ENCODE measurements at regions not wholly inside any gene's neighbourhood (a gene's known extent, or its start where the extent isn't known, plus 50 kb on each side); places are given as distances from the start of the nearest gene placed in this dataset.

DNA sequence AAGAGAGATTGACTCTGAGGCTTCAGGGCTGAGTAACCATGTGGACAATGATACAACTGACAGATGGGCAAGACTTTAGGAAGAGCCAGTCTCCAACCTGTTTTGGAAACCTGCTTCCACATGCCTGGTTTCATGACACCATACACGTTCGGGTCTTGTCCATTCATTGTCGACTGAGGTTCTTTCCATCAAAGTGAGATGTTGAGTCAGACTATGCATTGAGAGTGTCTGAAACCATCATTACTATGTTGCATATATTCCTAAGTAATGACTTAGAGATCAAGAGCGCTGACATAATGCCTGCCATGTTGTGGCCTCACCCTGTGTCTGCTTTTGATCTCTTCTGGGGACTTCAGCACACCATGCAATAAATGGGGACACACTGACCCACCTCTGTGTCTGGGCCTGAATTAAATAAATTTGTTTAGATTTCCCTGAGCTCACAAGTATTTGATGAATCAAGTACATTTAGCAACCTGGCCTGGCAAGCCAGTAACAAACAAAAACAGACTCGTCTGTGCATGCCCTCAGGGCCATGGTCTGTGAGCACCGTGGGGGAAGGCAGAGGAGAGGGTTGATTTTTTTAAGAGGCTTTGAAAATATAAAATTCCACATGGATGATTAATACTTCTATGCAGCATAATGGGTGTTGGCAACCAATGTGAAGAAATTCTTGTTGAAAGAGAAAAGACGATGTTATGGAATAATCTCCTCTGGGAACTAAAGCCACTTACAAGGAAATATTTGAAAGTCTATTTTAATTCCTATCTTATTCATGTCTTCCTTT is 49.9 kb upstream of the UBAC2 start:
- H3K9me3 ChIP-seq (ENCODE audit: control insufficient read depth, insufficient read depth, low read length) = no peaks in the 10 kb centered on the region
- H3K27me3 ChIP-seq (ENCODE audit: control insufficient read depth, low read length) = peaks cover 5% of the 10 kb centered on the region
- H3K4me3 ChIP-seq (ENCODE audit: low read length) = no peak overlapping the region
- no peak for TF ChIP-seq EZH2phosphoT487 (IDR thresholded peaks at IDR 0.05; ENCODE audit: borderline replicate concordance, low read length)
- TF ChIP-seq, protein P1, sequence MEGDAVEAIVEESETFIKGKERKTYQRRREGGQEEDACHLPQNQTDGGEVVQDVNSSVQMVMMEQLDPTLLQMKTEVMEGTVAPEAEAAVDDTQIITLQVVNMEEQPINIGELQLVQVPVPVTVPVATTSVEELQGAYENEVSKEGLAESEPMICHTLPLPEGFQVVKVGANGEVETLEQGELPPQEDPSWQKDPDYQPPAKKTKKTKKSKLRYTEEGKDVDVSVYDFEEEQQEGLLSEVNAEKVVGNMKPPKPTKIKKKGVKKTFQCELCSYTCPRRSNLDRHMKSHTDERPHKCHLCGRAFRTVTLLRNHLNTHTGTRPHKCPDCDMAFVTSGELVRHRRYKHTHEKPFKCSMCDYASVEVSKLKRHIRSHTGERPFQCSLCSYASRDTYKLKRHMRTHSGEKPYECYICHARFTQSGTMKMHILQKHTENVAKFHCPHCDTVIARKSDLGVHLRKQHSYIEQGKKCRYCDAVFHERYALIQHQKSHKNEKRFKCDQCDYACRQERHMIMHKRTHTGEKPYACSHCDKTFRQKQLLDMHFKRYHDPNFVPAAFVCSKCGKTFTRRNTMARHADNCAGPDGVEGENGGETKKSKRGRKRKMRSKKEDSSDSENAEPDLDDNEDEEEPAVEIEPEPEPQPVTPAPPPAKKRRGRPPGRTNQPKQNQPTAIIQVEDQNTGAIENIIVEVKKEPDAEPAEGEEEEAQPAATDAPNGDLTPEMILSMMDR (IDR thresholded peaks at IDR 0.05; ENCODE audit: low read depth, low read length, poor library complexity, severe bottlenecking) = no peak
- H3K79me2 ChIP-seq (ENCODE audit: control insufficient read depth, low read length) = no peaks in the 10 kb centered on the region
- H3F3A ChIP-seq (ENCODE audit: control insufficient read depth, insufficient read depth) = no peaks in the 10 kb centered on the region
- no peaks in the 10 kb centered on the region for H3K36me3 ChIP-seq (ENCODE audit: control insufficient read depth, low read length)
- no peaks in the 10 kb centered on the region for H4K20me1 ChIP-seq (ENCODE audit: control insufficient read depth, insufficient read depth, low read depth, low read length)
- H3K4me2 ChIP-seq (ENCODE audit: low read length) = no peak overlapping the region
- no peaks in the 10 kb centered on the region for H3K9me2 ChIP-seq (replicated peaks; ENCODE audit: control insufficient read depth, low read length)
- H3K27ac ChIP-seq (ENCODE audit: low read depth, low read length) = no peak overlapping the region
- H3K4me1 ChIP-seq (ENCODE audit: control insufficient read depth, low read length) = no peaks in the 10 kb centered on the region
